ENCODE measurements at regions not wholly inside any gene's neighbourhood (a gene's known extent, or its start where the extent isn't known, plus 50 kb on each side); places are given as distances from the start of the nearest gene placed in this dataset.
"Not testable (repeated sequence)": the region's sequence is repeated elsewhere in the genome, so short reads cannot be mapped to it uniquely, and the experiment has no call there.

DNA sequence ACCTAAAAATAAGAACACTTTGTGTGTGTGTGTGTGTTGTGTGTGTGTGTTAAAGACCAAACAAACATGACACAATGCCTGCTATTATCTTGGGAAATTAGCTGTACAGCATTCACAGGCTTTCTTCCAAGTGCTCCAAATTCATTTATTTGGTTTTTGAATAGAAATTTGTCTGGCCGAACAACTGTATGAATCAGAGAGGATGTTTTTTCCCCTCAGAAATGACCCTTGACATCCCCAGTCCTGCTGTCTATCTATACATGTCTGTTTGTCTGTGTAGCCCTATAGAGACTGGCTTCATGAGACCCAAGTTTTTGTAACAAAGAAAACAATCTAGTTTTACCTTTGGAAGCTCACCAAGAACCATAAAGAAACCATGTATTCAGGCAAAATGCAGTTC, 549.8 kb downstream of the NSUN3 start:
- DNase-seq = no peak

DNA sequence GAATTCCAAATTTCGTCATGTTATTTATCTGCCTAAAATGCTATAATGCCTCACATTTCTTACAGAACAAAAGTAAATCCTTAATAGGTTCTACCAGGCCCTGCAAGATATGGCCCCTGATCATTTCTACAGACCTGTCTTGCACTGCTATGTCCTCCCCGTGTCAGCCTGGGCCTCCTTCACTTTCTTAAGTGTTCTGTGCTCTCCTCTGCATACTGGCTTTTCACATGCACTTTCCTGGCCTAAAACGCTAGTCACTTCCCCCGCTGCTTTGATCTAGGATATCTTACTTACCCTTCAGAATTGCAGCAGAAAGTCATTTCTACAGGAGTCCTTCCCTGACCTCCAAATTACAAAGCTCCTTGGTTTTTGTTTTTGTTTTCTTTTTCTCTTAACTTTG, 551.3 kb downstream of the NSUN3 start:
- no peak for DNase-seq

GRCh38 chr3:94615275-94616065, 552.6 kb downstream of the NSUN3 start:
- no peak for DNase-seq

- no peak for DNase-seq
These were observed 554.0 kb downstream of the NSUN3 start for GRCh38 chr3:94616833-94617232.

DNA sequence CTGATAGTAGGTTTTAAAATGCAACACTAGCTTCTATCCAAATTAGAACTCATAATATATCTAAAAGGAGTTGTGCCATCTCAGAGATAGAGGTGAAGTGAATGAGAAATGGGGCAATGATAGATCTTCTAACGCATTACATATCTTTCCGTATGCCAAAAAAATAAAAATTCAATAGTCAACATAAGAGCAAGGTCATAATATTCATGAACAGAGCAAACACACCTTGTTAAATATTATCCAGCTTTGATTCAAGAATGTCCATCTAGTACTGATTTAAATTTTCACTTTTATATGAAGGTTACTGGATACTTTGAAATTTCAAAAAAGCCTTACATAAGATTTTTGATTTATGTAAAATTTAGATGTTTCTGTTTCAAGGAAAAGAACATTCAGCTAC, 554.5 kb downstream of the NSUN3 start:
- DNase-seq = no peak

DNA sequence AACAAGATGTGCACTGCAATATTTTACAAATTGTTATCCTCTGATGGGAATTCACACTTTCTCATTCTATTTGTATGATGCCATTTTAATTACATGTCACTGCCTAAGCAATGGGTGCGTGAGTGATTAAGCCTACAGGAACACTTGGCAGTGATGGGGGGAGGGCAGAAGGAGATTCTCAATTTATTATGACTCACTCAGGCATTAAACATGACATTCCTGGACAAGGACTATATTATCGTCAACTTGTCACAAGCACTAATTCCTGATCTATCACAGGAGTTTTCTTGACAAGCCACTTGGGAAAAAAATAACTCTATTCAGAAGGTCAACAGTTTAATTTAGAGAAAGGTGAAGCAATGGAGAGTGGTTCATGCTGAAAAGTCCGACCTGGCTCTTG, 556.8 kb downstream of the NSUN3 start:
- DNase-seq = no peak

- DNase-seq = no peak
These were observed 563.7 kb downstream of the NSUN3 start for GRCh38 chr3:94626573-94626972.

- no peak for DNase-seq
These were observed 564.8 kb downstream of the NSUN3 start for GRCh38 chr3:94627689-94628088.

DNA sequence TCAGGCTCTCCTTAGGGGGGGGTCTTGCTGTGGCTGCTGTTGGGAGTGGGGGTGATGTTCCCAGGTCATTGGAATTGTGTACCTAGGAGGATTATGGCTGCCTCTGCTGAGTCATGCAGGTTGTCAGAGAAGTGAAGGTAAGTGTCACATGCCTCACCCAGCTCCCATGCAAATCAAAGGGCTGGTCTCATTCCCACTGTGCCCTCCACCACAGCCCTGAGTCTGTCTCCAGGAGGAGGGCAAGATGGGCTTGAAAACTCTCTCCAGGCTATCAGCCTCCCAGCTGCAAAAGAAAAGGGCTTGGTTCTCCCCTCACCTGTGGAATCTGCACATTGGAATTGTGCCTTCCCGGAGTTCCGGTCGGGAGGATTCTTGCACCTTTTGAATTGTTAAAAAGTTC, 580.5 kb downstream of the NSUN3 start:
- DNase-seq = no peak

DNA sequence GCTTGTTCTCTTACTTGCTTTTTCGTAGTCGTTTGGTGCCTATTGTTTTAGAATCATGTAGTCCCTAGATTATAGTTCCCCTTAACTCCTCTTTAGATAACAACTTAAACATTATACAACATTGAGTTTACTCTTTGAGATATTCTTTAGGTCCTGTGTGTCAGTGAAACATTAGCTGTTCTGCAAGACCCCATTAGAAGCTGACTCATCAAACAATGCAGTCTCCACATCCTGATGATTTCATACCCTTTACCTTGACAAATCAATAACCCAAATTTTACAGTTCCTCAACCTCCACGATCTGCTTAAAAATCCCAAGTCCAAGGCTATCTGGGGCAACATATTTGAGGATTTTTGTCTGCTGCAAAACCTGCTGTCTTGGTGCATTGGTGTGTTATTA, 582.9 kb downstream of the NSUN3 start:
- DNase-seq = no peak

- no peak for DNase-seq
These were observed 584.3 kb downstream of the NSUN3 start for GRCh38 chr3:94647131-94647530.

DNA sequence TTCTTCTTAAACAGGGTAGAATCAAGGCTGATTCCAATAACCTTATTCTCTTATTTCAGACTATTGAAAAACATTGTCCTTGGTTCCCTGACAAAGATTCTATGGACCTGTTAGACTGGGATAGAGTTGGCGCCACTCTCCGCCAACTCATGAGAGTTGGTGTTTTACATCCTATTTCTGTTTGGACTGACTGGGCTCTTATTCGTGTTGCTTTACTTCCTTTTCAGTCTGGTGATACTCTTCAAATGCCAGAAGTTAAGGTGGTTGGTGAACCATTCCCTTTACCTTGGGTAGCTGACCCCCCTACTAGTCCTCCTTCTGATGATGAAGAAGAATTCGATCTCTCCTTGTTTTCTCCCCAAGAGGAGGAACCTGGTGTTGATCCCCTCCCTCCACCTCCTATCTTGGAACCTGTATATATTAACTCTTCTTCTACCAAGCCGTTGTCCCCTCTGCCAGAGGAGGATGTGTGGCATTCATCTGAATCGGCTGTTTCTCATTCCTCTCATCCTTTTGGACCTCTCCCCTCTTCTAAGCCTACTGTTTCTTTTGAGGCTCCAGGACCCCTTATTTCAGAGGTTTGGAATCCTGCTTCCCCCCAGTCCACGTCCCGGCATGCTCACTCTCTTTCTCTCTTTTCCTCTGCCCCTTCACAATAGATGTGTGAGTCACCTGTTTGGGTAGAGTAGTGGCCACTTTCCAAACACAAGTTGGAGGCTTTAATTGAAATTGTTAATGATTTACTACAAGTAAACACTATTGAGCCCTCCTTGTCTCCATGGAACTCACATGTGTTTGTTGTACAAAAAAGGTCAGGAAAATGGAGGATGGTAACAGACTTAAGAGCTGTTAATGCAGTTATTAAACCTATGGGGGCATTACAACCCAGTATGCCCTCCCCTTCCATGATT, 585.7 kb downstream of the NSUN3 start:
- not testable (repeated sequence) for DNase-seq

DNA sequence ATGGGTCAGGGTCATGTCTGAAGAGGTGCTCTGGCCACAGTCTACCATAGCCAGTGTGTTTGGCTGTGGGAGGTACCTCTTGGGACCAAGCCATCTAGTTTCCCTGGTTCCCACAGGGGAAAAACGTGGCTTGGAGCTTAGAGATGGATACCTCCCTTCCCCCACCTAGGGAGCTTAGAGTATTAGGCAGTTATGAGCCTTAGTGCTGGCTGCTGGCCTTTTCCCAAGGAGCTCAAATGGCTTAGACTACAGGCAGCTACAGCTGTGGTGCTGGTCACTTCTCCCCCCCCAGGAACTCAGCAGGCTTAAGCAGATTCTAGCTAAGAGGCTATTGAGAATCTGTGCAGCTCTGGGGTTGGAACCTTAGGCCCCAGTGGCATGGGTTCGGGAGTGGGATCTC, 591.2 kb downstream of the NSUN3 start:
- DNase-seq = no peak

DNA sequence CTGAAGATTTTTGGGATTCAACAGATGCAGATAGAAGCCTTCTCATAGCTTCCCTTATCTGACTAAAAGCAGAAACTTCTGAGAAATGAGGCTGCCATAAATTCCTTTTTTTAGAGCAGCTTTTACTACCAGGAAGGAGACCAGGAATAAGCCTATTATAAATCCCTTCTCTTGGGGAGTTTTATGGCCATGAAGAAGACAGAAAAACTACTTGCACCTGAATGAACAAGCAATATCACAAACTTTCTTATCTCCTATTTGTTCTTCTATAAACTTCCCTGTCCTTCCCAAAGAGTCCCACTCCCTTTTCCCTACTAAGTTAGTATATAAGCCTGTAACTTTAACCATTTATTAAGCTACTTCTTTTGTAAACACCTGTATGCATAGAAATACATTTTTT, 603.1 kb downstream of the NSUN3 start:
- no peak for DNase-seq

DNA sequence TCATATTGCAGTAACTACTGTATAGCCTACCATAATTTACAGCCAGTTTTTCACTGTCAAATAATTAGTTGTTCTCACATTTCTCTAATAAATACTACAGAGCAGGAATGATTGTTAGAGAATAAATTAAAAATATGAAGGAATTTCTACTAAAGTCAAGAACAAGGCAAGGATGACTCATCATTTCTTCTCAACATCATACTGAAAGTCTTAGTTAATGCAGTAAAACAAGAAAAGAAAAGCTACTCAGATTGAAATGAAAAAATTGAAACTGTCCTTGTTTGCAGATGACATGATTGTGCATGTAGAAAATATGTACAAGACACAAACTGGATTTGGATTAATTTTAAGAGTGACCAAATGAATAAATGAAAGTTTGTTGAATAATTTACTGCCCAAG, 608.2 kb downstream of the NSUN3 start:
- no peak for DNase-seq

DNA sequence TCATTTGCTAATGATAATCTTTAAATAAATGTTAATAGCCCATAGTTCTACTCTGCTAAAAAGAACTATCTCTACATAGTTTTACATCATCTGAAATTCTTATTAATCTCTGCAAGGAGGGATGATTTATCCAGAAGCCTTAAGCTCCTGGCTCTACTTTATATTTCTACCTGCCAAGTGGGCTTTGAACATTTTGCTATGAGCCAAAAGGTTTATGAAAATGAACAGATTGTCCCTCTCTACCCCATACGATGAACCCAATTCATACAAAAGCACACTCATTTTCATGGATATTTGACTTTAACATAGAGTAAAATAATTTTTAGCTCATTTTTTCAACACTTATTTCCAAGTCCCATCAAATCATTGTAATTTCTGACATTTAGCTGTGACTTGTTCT, 611.0 kb downstream of the NSUN3 start:
- DNase-seq = no peak

- no peak for DNase-seq
These were observed 623.3 kb downstream of the NSUN3 start for GRCh38 chr3:94686208-94686607.

GRCh38 chr3:94693997-94694640, 631.3 kb downstream of the NSUN3 start:
- DNase-seq = no peak

DNA sequence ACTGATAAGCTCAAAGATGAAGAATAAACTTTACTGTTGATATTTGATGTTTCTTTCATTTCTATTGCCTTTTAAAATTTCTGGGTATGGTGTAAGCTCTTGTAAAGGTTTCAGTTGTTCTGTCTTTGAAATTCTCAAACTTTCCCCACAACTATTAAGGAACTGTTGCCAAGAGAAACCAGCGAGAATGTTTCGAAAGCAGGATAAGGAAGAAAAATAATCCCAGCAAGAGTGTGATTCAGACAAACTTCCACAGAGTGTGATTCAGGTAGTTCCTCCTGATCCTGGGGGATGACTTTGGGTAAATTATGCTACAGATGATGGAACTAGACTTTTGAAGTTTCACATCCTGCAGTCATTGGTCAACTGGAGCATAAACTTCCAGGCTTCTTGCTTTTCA, 632.0 kb downstream of the NSUN3 start:
- DNase-seq = no peak

GRCh38 chr3:94704467-94704866, 641.6 kb downstream of the NSUN3 start:
- DNase-seq = no peak

DNA sequence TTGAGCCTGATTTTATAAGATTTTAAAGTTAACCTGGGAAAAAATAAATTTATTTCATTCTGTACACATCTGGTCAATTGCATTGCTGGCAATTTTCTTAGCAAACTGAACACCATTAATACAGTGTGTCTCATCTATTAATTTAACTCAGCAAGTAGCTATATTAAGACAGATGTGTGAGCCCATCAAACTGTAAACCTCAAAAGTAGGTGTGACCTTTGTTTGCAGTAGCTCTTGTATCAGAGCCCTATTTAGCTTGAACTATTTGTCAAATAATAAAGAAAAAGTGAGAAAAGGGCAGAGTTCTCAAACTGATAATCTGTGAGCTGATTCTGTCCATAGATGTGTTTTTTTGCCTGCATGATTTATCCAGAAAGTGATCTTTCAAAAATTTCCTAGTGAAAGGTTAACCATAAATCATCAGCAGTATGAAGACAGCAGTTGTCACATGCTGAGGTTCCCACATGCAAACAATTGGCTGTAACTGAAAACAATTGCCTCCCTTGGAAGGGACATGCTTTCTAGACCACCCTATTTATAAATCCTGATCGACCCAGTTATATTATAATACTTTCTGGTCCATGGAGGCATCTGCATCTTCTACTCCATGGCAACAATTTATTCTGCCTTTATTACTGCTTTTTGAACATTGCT, 646.5 kb downstream of the NSUN3 start:
- DNase-seq = no peak

DNA sequence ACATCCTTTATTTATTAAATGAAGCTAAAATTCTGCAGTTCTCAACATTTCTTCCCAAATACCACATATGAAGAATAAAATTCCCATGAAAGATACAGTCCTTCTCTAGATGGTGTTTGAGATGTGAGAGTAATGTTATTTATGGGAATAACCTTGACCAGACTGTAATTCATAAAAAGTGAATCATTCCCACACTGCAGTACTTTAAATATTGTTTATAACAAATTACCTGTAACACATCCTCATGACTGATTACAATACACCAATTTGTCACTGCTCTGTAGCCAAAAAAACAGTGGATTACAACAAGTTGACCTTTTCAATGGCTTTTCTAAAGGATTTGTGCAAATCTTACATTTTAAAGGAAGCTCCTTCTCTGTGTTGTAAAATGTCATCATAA, 651.3 kb downstream of the NSUN3 start:
- DNase-seq = no peak
